ENCODE measurements at regions not wholly inside any gene's neighbourhood (a gene's known extent, or its start where the extent isn't known, plus 50 kb on each side); places are given as distances from the start of the nearest gene placed in this dataset.
"Not testable (repeated sequence)": the region's sequence is repeated elsewhere in the genome, so short reads cannot be mapped to it uniquely, and the experiment has no call there.

GRCh38 chr16:21513812-21514473 is 85.4 kb upstream of the METTL9 start:
- TF ChIP-seq CTCF, POLR2A (IDR thresholded peaks at IDR 0.05): not testable (repeated sequence)

All from Peyer's patch (tissue), 4 donors.